K562 (cell line): ENCODE measurements at regions not wholly inside any gene's neighbourhood (a gene's known extent, or its start where the extent isn't known, plus 50 kb on each side); places are given as distances from the start of the nearest gene placed in this dataset.
"Not testable (repeated sequence)": the region's sequence is repeated elsewhere in the genome, so short reads cannot be mapped to it uniquely, and the experiment has no call there.

Experiments used
- ATAC-seq: fragments of 200-7000 bp; cut with Tn5 transposase; 3 replicates; pipeline ENCODE4 v1.9.1; 2020; ENCODE audit warnings: moderate library complexity
- BruUV-seq: library from RNA; stranded (reverse); fragments of 400-500 nt; replicated peaks from 2 replicates; lab custom pipeline; 2021; lab: Mats Ljungman, UMichigan
- CTCF ChIA-PET: fragments of 300-600 bp; formaldehyde crosslinking; extraction: SDS; loops from one replicate; lab custom pipeline; 2021; ENCODE audit warnings: low intra/inter-chr PET ratio; lab: Yijun Ruan, JAX
- POLR2A ChIA-PET: fragments of 300-600, 350-650 bp; sonication (Branson Sonifier 250); formaldehyde crosslinking; extraction: SDS; loops from one replicate; lab custom pipeline; 2021; ENCODE audit warnings: antibody characterized with exemption, inconsistent platforms; lab: Yijun Ruan, JAX
- DNase-seq, 4 experiments: peaks; one replicate each; pipeline versions ENCODE4 v3.0.0 to v3.0.0-alpha.2; 2011 to 2018; ENCODE audit warnings: low spot score in 3 of 4, mixed read lengths in 3 of 4; ENCODE audit errors: extremely low read depth in 1 of 4
- FAIRE-seq: peaks from 2 replicates; lab custom pipeline; 2011; peaks lifted over from hg19 to GRCh38; lab: Jason Lieb, UNC
- H2AFZ ChIP-seq: 2 replicates; pipeline ENCODE4 v1.6.0; 2011; ENCODE audit warnings: low read depth, low read length, control low read depth, inconsistent platforms
- H3K27ac ChIP-seq: fragments of 200-600 bp; 3 replicates; pipeline ENCODE4 v1.8.0; 2011; ENCODE audit warnings: low read depth, mild to moderate bottlenecking, control low read depth, inconsistent platforms, low read length, moderate library complexity, mixed read lengths; ENCODE audit errors: extremely low read depth
- H3K27me3 ChIP-seq, 2 experiments: fragments of 300-600 bp in 1 of 2; 2 replicates in 1 of 2; 3 replicates in 1 of 2; pipeline versions ENCODE4 v1.6.0 to v1.8.0; 2011; ENCODE audit warnings: inconsistent platforms in 2 of 2, low read length in 2 of 2, mild to moderate bottlenecking in 1 of 2, mixed read lengths in 1 of 2, moderate library complexity in 1 of 2; ENCODE audit not compliant: control insufficient read depth in 2 of 2, insufficient read depth in 2 of 2
- H3K36me3 ChIP-seq: fragments of 300-600 bp; 3 replicates; pipeline ENCODE4 v1.8.0; 2011; ENCODE audit warnings: mild to moderate bottlenecking, low read length, inconsistent platforms; ENCODE audit not compliant: control insufficient read depth, insufficient read depth
- H3K4me1 ChIP-seq, 2 experiments: fragments of 200-600 bp in 1 of 2; replicated peaks in 1 of 2; 2 replicates in 1 of 2; 3 replicates in 1 of 2; pipeline versions ENCODE4 v1.5.1 to v1.8.0; 2011; ENCODE audit warnings: inconsistent platforms in 2 of 2, low read length in 2 of 2, mild to moderate bottlenecking in 1 of 2, mixed read lengths in 1 of 2, moderate library complexity in 1 of 2; ENCODE audit not compliant: control insufficient read depth in 2 of 2, insufficient read depth in 2 of 2
- H3K4me2 ChIP-seq: 2 replicates; pipeline ENCODE4 v1.6.1; 2011; ENCODE audit warnings: low read length, control low read depth, inconsistent platforms, mixed read lengths; ENCODE audit not compliant: insufficient read depth
- H3K4me3 ChIP-seq: fragments of 200-600 bp; sonication (generic), shearing (Covaris generic); 2 replicates; pipeline ENCODE4 v1.5.1; 2016; ENCODE audit warnings: control low read depth, inconsistent platforms
- H3K79me2 ChIP-seq: fragments of 200-600 bp; 3 replicates; pipeline ENCODE4 v1.8.0; 2011; ENCODE audit warnings: low read length, inconsistent platforms; ENCODE audit not compliant: control insufficient read depth, insufficient read depth
- H3K9ac ChIP-seq, 2 experiments: 2 replicates each; pipeline versions ENCODE4 v1.6.0 to v1.6.1; 2011; ENCODE audit warnings: low read depth in 2 of 2, low read length in 2 of 2, control low read depth in 1 of 2, inconsistent platforms in 1 of 2, mild to moderate bottlenecking in 1 of 2, mixed read lengths in 1 of 2; ENCODE audit not compliant: insufficient read depth in 1 of 2
- H3K9me1 ChIP-seq: one replicate; pipeline ENCODE4 v1.6.0; 2011; ENCODE audit warnings: inconsistent platforms, mild to moderate bottlenecking, low read length, moderate library complexity; ENCODE audit not compliant: control insufficient read depth, insufficient read depth
- H3K9me3 ChIP-seq: replicated peaks from 2 replicates; pipeline ENCODE4 v1.5.1; 2011; ENCODE audit warnings: low read depth, low read length, inconsistent platforms; ENCODE audit not compliant: control insufficient read depth, insufficient read depth
- H4K20me1 ChIP-seq: replicated peaks from 2 replicates; pipeline ENCODE4 v1.6.1; 2011; ENCODE audit warnings: low read length, inconsistent platforms, mixed read lengths; ENCODE audit not compliant: control insufficient read depth, insufficient read depth
- IRF2 ChIP-seq: sonication (generic); formaldehyde crosslinking; IDR thresholded peaks from 2 replicates; pipeline ENCODE4 v1.8.1; 2022; ENCODE audit warnings: mild to moderate bottlenecking, missing genetic modification reagents
- KDM4B ChIP-seq, 2 experiments: fragments of 450-650 bp in 1 of 2; sonication (generic) in 1 of 2; IDR thresholded peaks; 2 replicates each; pipeline ENCODE4 v1.6.1; 2016 to 2017; ENCODE audit warnings: borderline replicate concordance in 2 of 2, antibody characterized with exemption in 1 of 2, low read depth in 1 of 2, mild to moderate bottlenecking in 1 of 2
- SRSF1 ChIP-seq: fragments of 200-400 bp; formaldehyde crosslinking; IDR thresholded peaks from 2 replicates; pipeline ENCODE4 v1.6.1; 2017; ENCODE audit warnings: mild to moderate bottlenecking, low read depth, low read length, moderate library complexity
- WGBS: fragments of 100-300 bp; shearing (Covaris generic); methylation state at CpG from one replicate; pipeline ENCODE4 v1.1.6; 2016; ENCODE audit warnings: low coverage, mixed read lengths; ENCODE audit not compliant: insufficient coverage; ENCODE audit errors: missing lambda C conversion rate; 5-methylcytosine and 5-hydroxymethylcytosine counted together
- in situ Hi-C: fragments of 300-500 bp; cut with MboI; formaldehyde crosslinking; loops from 4 replicates; pipeline ENCODE4 v1.15.0; 2018; ENCODE audit warnings: inconsistent platforms, mixed read lengths
- intact Hi-C: fragments of 100-400 bp; cut with micrococcal nuclease; formaldehyde crosslinking; loops from 2 replicates; pipeline ENCODE4 v1.14.2; 2022
- TF ChIP-seq, protein P1 (sequence below): IDR thresholded peaks from 2 replicates; pipeline ENCODE4 v1.6.1; 2016; ENCODE audit warnings: missing genetic modification characterization, missing compliant biosample characterization

DNA sequence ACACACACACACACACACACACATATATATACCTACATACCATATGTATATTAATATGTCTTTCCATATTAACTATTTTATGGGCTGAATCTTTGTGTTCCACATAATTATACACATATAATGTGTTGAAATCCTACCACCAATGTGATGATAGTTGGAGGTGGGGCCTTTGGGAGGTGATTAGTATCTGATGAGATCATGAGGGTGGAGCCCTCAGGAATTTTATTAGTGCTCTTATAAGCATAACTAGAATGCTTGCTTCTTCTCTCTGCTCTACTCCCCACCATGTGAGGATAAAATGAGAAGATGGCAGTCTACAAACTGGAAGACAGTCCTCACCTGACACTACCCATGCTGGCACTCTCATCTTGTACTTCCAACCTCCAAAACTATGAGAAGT is 1193.5 kb upstream of the FLRT2 start:
- Histone ChIP-seq H3K36me3 (no peaks in the 10 kb centered on the region), H3K4me3 (no peak overlapping the region), H3K4me1 (no peaks in the 10 kb centered on the region), H4K20me1 (no peaks in the 10 kb centered on the region), H3K27ac (no peak overlapping the region), H3K9me1 (no peaks in the 10 kb centered on the region), H3K27me3 (no peaks in the 10 kb centered on the region), H3K9ac (no peak overlapping the region), H3K79me2 (no peaks in the 10 kb centered on the region), H3K4me2 (no peak overlapping the region), H3K9me3 (no peaks in the 10 kb centered on the region), H2AFZ (no peak overlapping the region)
- intact Hi-C loops (no loop called here), in situ Hi-C loops (no loop called here)
- DNase-seq: no peak
- ChIA-PET POLR2A (no interaction called here), CTCF (no interaction called here)
- TF ChIP-seq IRF2 (CRISPR knock-in tag) (no peak), SRSF1 (no peak)
- TF ChIP-seq, protein P1, sequence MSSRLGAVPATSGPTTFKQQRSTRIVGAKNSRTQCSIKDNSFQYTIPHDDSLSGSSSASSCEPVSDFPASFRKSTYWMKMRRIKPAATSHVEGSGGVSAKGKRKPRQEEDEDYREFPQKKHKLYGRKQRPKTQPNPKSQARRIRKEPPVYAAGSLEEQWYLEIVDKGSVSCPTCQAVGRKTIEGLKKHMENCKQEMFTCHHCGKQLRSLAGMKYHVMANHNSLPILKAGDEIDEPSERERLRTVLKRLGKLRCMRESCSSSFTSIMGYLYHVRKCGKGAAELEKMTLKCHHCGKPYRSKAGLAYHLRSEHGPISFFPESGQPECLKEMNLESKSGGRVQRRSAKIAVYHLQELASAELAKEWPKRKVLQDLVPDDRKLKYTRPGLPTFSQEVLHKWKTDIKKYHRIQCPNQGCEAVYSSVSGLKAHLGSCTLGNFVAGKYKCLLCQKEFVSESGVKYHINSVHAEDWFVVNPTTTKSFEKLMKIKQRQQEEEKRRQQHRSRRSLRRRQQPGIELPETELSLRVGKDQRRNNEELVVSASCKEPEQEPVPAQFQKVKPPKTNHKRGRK (tag): no peak
- no peak for FAIRE-seq
- no peak for ATAC-seq
- no TSS peak for BruUV-seq

DNA sequence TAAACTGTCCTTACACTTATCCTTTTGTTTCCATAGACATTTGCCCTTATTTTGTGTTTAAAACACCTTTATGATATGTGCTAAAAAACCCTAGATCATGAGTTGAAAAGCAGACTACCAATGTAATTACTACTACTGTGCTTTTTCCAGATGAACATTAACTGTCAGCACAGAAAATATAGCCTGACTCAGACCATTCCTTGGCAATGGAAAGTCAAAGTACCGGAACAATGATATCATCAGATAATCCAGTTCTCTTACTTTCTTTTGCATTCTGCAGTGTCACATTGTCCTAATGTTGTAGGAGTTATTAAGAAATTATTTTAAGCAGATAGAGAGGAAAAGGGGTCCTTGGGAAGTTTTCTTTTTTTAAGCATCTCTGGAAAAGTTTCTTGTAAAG is 1189.0 kb upstream of the FLRT2 start:
- intact Hi-C loops: no loop called here
- no TSS peak for BruUV-seq
- DNase-seq (no peak), FAIRE-seq (no peak), ATAC-seq (no peak)
- Histone ChIP-seq H3K27ac (no peak overlapping the region), H4K20me1 (no peaks in the 10 kb centered on the region), H3K9me3 (no peaks in the 10 kb centered on the region), H3K9ac (no peak overlapping the region), H3K79me2 (no peaks in the 10 kb centered on the region), H3K27me3 (no peaks in the 10 kb centered on the region), H3K4me2 (no peak overlapping the region), H3K9me1 (no peaks in the 10 kb centered on the region), H3K4me3 (no peak overlapping the region), H3K4me1 (no peaks in the 10 kb centered on the region), H3K36me3 (no peaks in the 10 kb centered on the region), H2AFZ (no peak overlapping the region)
- WGBS: 0% methylated on average over 1 of the region's 1 CpG
- in situ Hi-C loops: no loop called here
- TF ChIP-seq KDM4B (IDR thresholded peaks at IDR 0.05; ENCODE audit: borderline replicate concordance in 2 of 2, low read depth in 1 of 2): no peak
- ChIA-PET CTCF (no interaction called here), POLR2A (no interaction called here)

DNA sequence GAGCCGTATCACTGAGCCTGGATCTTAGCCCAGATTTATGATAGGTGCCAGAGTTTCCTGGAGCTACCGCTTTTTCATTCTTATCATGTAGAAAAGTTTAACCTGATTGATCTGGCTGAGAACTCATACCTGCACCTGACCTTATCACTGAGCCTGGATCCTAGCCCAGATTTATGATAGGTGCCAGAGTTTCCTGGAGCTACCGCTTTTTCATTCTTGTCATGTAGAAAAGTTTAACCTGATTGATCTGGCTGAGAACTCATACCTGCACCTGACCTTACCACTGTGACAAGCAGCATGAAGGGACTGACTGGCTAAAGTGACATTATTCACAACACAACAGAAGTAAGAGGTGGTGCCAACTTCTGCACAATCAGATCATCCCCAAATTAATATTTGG is 1188.1 kb upstream of the FLRT2 start:
- H3K9ac ChIP-seq, H3K27me3 ChIP-seq, H4K20me1 ChIP-seq, in situ Hi-C loops, H3K4me2 ChIP-seq, POLR2A ChIA-PET, H2AFZ ChIP-seq, H3K9me1 ChIP-seq, intact Hi-C loops, CTCF ChIA-PET, FAIRE-seq, H3K9me3 ChIP-seq, H3K4me3 ChIP-seq, H3K27ac ChIP-seq, H3K79me2 ChIP-seq, DNase-seq, BruUV-seq, H3K36me3 ChIP-seq, ATAC-seq, H3K4me1 ChIP-seq: not testable (repeated sequence)
- 0% methylated on average over 3 of the region's 3 CpGs for WGBS
